Right atrium auricular region (tissue), 2 donors: ENCODE measurements at regions not wholly inside any gene's neighbourhood (a gene's known extent, or its start where the extent isn't known, plus 50 kb on each side); places are given as distances from the start of the nearest gene placed in this dataset.

ENCODE experiments used
- DNase-seq: peaks from one replicate; pipeline ENCODE4 v3.0.0-alpha.2; 2019; ENCODE audit warnings: low spot score
- H3K27ac ChIP-seq, 2 donors: fragments of 200-600 bp; sonication (generic); 1 replicate in 1 of 2; 2 replicates in 1 of 2; pipeline ENCODE4 v1.5.1; 2016 to 2019
- H3K27me3 ChIP-seq, 2 donors: fragments of 200-600 bp; sonication (generic); one replicate each; pipeline versions ENCODE4 v1.5.1 to v1.6.0; 2017 to 2019
- H3K36me3 ChIP-seq: fragments of 200-600 bp; sonication (generic); one replicate; pipeline ENCODE4 v1.5.1; 2016
- H3K4me1 ChIP-seq, 2 donors: fragments of 200-600 bp; sonication (generic); one replicate each; pipeline versions ENCODE4 v1.5.1 to v1.6.0; 2017 to 2019
- H3K4me3 ChIP-seq, 2 donors: fragments of 200-600 bp; sonication (generic); 1 replicate in 1 of 2; 2 replicates in 1 of 2; pipeline ENCODE4 v1.5.1; 2017 to 2019; ENCODE audit warnings: mild to moderate bottlenecking in 1 of 2, moderate library complexity in 1 of 2
- H3K9me3 ChIP-seq, 2 donors: fragments of 200-600 bp; sonication (generic); one replicate each; pipeline ENCODE4 v1.5.1; 2019
- TF ChIP-seq, protein P1 (sequence below), 2 donors: fragments of 200-600 bp; sonication (generic); IDR thresholded peaks; one replicate each; pipeline ENCODE4 v1.5.1; 2019; ENCODE audit warnings: antibody characterized with exemption in 2 of 2

- Histone ChIP-seq H3K4me1 (peaks cover 0 to 40% of the 10 kb centered on the region in 2 donors), H3K27ac (no peak overlapping the region), H3K27me3 (no peaks in the 10 kb centered on the region), H3K36me3 (no peaks in the 10 kb centered on the region), H3K4me3 (no peak overlapping the region), H3K9me3 (no peaks in the 10 kb centered on the region)
- TF ChIP-seq, protein P1, sequence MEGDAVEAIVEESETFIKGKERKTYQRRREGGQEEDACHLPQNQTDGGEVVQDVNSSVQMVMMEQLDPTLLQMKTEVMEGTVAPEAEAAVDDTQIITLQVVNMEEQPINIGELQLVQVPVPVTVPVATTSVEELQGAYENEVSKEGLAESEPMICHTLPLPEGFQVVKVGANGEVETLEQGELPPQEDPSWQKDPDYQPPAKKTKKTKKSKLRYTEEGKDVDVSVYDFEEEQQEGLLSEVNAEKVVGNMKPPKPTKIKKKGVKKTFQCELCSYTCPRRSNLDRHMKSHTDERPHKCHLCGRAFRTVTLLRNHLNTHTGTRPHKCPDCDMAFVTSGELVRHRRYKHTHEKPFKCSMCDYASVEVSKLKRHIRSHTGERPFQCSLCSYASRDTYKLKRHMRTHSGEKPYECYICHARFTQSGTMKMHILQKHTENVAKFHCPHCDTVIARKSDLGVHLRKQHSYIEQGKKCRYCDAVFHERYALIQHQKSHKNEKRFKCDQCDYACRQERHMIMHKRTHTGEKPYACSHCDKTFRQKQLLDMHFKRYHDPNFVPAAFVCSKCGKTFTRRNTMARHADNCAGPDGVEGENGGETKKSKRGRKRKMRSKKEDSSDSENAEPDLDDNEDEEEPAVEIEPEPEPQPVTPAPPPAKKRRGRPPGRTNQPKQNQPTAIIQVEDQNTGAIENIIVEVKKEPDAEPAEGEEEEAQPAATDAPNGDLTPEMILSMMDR (IDR thresholded peaks at IDR 0.05) = peak in 1 of 2 donors; percentile 22
- no peak for DNase-seq
Measured at GRCh38 chr3:56989169-56989976, 71.1 kb upstream of the SPATA12 start.

DNA sequence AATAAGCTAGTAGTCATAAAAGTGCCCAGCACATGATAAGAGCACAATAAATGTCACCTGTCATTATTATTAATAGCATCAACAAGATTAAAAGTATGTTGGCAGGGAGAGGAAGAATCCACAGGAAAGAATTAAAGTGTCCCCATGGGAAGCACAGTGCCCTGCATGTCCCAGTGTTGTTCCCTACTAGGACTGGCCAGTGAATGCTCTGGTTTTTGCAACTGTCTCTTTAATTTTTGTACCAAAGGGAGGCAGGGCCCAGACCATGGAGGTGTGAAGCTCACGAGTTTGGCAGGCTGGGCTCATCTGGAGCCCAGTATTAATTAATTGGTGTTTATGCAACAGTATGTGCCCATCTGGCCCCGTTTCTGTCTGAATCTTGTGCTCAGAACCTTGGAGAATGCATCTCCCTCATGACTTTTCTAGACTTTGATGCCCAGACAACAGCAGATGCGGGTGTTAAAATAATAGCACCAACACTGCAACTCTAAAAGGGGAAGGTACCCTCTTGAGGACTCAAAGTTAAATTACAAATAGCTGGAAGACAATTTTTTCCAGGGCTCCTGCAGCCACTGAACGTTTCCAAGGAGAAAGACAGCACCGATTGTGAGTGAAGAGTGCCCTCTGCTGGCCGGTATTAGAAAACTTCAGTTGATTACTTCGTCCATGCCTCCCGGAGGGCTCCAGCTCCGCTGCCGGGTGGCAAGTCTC is 71.9 kb upstream of the SPATA12 start:
- Histone ChIP-seq H3K27me3 (no peaks in the 10 kb centered on the region), H3K4me3 (no peak overlapping the region), H3K9me3 (no peaks in the 10 kb centered on the region), H3K27ac (peak overlapping the region in 1 of 2 donors; percentile 9), H3K36me3 (no peaks in the 10 kb centered on the region), H3K4me1 (peaks cover 0 to 47% of the 10 kb centered on the region in 2 donors)
- DNase-seq = peak; percentile 84
- TF ChIP-seq, protein P1 (IDR thresholded peaks at IDR 0.05) = peak; percentile 70 to 87

GRCh38 chr3:56987238-56987895 is 73.1 kb upstream of the SPATA12 start:
- no peak for DNase-seq
- H3K9me3 ChIP-seq = no peaks in the 10 kb centered on the region
- peaks cover 0 to 47% of the 10 kb centered on the region in 2 donors for H3K4me1 ChIP-seq
- H3K27me3 ChIP-seq = no peaks in the 10 kb centered on the region
- H3K27ac ChIP-seq = no peak overlapping the region
- TF ChIP-seq, protein P1 (IDR thresholded peaks at IDR 0.05) = peak in 1 of 2 donors; percentile 37
- H3K4me3 ChIP-seq = no peak overlapping the region
- no peaks in the 10 kb centered on the region for H3K36me3 ChIP-seq

DNA sequence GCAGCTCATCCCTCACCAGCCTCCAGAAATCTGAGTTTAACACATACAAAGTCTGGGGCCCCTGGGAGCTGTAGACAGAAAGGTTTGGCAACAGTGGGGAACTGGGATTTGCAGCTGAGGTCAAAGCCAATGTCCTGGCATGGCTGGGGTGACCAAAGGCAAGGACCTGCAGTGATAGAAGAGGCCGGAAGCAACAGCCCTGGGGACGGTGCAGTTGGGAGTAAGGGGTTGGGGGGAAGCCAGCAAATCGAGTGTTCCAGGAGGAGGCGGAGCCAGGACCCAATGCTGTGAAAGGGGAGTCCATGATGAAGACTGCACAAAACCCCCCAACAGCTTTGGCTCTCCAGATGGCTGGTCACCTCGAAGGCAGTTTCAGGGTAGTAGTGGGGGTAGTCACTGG is 74.1 kb upstream of the SPATA12 start:
- DNase-seq = no peak
- H3K4me1 ChIP-seq = peaks cover 0 to 53% of the 10 kb centered on the region in 2 donors
- TF ChIP-seq, protein P1 (IDR thresholded peaks at IDR 0.05) = no peak

GRCh38 chr3:56985878-56986277 is 74.6 kb upstream of the SPATA12 start:
- peaks cover 0 to 57% of the 10 kb centered on the region in 2 donors for H3K4me1 ChIP-seq
- H3K4me3 ChIP-seq = no peak overlapping the region
- TF ChIP-seq, protein P1 (IDR thresholded peaks at IDR 0.05) = no peak
- no peaks in the 10 kb centered on the region for H3K9me3 ChIP-seq
- DNase-seq = no peak
- H3K36me3 ChIP-seq = no peaks in the 10 kb centered on the region
- H3K27me3 ChIP-seq = no peaks in the 10 kb centered on the region
- no peak overlapping the region for H3K27ac ChIP-seq

More for the DNA sequence above, 74.1 kb upstream of the SPATA12 start:
- H3K27me3 ChIP-seq = no peaks in the 10 kb centered on the region
- H3K36me3 ChIP-seq = no peaks in the 10 kb centered on the region
- H3K4me3 ChIP-seq = no peak overlapping the region
- H3K9me3 ChIP-seq = no peaks in the 10 kb centered on the region
- H3K27ac ChIP-seq = no peak overlapping the region
